KMS-11 (cell line): ENCODE measurements at regions not wholly inside any gene's neighbourhood (a gene's known extent, or its start where the extent isn't known, plus 50 kb on each side); places are given as distances from the start of the nearest gene placed in this dataset.

Experiments
- H2AFZ ChIP-seq: fragments of 200-600 bp; sonication (generic); 2 replicates; pipeline ENCODE4 v1.6.1; 2016; ENCODE audit warnings: antibody characterized with exemption, mixed run types, low read depth
- H3K27ac ChIP-seq: fragments of 200-600 bp; sonication (generic); 2 replicates; pipeline ENCODE4 v1.6.1; 2016; ENCODE audit warnings: mild to moderate bottlenecking, mixed run types
- H3K27me3 ChIP-seq: fragments of 200-600 bp; sonication (generic); 2 replicates; pipeline ENCODE4 v1.6.1; 2017; ENCODE audit warnings: mild to moderate bottlenecking, low read depth, mixed run types, moderate library complexity; ENCODE audit not compliant: insufficient read depth
- H3K36me3 ChIP-seq: fragments of 200-600 bp; sonication (generic); 2 replicates; pipeline ENCODE4 v1.6.1; 2017; ENCODE audit warnings: mild to moderate bottlenecking, mixed run types; ENCODE audit not compliant: insufficient read depth
- H3K4me1 ChIP-seq: fragments of 200-600 bp; sonication (generic); 2 replicates; pipeline ENCODE4 v1.6.1; 2016; ENCODE audit warnings: mild to moderate bottlenecking, low read depth, mixed run types; ENCODE audit not compliant: poor library complexity, severe bottlenecking
- H3K4me2 ChIP-seq: fragments of 200-600 bp; sonication (generic); 2 replicates; pipeline ENCODE4 v1.7.0; 2016; ENCODE audit warnings: mild to moderate bottlenecking, mixed run types
- H3K4me3 ChIP-seq: fragments of 200-600 bp; sonication (generic); IDR thresholded peaks from 2 replicates; pipeline ENCODE4 v1.6.1; 2017; ENCODE audit warnings: low read depth, low read length, mixed read lengths; ENCODE audit not compliant: insufficient read depth
- H3K79me2 ChIP-seq: fragments of 200-600 bp; sonication (generic); 2 replicates; pipeline ENCODE4 v1.6.1; 2016; ENCODE audit warnings: low read depth, mixed run types; ENCODE audit not compliant: insufficient read depth
- H3K9ac ChIP-seq: fragments of 200-600 bp; sonication (generic); 2 replicates; pipeline ENCODE4 v1.6.1; 2016; ENCODE audit warnings: mild to moderate bottlenecking, mixed run types
- H4K20me1 ChIP-seq: fragments of 200-600 bp; sonication (generic); 2 replicates; pipeline ENCODE4 v1.6.1; 2016; ENCODE audit warnings: mild to moderate bottlenecking, mixed run types; ENCODE audit not compliant: insufficient read depth
- TF ChIP-seq, protein P1 (sequence below): fragments of 200-600 bp; sonication (generic); conservative IDR thresholded peaks from 2 replicates; pipeline ENCODE4 v1.6.1; 2017; ENCODE audit warnings: low read depth, mild to moderate bottlenecking, antibody characterized with exemption, low read length, moderate library complexity, mixed read lengths

DNA sequence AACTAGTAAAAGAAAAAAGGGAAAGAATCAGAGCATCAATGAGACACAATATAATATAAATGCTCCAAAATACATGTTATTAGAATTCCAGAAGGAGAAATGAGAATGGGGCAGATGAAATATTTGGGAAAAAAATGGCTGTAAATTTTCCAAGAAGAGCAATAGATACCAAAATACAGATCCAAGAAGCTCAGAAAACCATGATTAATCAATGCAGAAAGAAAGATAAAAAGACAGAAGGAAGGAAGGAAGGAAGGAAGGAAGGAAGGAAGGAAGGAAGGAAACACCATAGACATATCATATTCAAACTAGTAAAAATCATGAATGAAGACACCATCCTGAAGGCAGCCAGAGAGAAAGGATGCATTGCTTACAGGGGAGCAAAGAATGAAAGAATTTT, 920.9 kb downstream of the EFNA5 start:
- no peaks in the 10 kb centered on the region for H3K4me1 ChIP-seq

DNA sequence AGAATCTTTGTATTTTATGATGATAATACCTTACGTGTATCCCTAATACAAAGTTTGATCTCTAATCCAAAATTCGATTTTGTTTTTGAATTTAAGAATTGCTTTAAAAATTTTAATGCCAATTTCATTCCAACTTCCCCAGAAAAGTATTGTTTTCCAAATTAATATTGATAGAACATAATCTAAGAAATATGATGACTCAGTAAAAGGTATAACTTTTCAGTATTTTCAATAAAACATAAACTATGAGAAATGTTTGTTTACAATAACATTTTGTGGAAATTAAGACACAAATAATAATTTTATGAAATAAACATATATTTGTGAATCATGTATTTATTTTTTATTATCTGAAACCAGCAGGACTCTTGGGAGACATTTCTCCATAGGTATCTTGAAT, 931.6 kb downstream of the EFNA5 start:
- no peak overlapping the region for H2AFZ ChIP-seq
- no peaks in the 10 kb centered on the region for H3K36me3 ChIP-seq
- H3K4me3 ChIP-seq = no peak overlapping the region
- no peak overlapping the region for H3K9ac ChIP-seq
- no peaks in the 10 kb centered on the region for H4K20me1 ChIP-seq
- H3K4me1 ChIP-seq = no peaks in the 10 kb centered on the region
- no peak overlapping the region for H3K4me2 ChIP-seq
- no peak overlapping the region for H3K27ac ChIP-seq
- TF ChIP-seq, protein P1, sequence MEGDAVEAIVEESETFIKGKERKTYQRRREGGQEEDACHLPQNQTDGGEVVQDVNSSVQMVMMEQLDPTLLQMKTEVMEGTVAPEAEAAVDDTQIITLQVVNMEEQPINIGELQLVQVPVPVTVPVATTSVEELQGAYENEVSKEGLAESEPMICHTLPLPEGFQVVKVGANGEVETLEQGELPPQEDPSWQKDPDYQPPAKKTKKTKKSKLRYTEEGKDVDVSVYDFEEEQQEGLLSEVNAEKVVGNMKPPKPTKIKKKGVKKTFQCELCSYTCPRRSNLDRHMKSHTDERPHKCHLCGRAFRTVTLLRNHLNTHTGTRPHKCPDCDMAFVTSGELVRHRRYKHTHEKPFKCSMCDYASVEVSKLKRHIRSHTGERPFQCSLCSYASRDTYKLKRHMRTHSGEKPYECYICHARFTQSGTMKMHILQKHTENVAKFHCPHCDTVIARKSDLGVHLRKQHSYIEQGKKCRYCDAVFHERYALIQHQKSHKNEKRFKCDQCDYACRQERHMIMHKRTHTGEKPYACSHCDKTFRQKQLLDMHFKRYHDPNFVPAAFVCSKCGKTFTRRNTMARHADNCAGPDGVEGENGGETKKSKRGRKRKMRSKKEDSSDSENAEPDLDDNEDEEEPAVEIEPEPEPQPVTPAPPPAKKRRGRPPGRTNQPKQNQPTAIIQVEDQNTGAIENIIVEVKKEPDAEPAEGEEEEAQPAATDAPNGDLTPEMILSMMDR = no peak
- no peaks in the 10 kb centered on the region for H3K79me2 ChIP-seq
- no peaks in the 10 kb centered on the region for H3K27me3 ChIP-seq

More for the DNA sequence above, 920.9 kb downstream of the EFNA5 start:
- no peaks in the 10 kb centered on the region for H3K27me3 ChIP-seq
- TF ChIP-seq, protein P1 = no peak
- no peaks in the 10 kb centered on the region for H4K20me1 ChIP-seq
- no peak overlapping the region for H3K27ac ChIP-seq
- no peaks in the 10 kb centered on the region for H3K79me2 ChIP-seq
- no peaks in the 10 kb centered on the region for H3K36me3 ChIP-seq
- H3K4me3 ChIP-seq = no peak overlapping the region
- H2AFZ ChIP-seq = no peak overlapping the region
- no peak overlapping the region for H3K9ac ChIP-seq
- H3K4me2 ChIP-seq = no peak overlapping the region

DNA sequence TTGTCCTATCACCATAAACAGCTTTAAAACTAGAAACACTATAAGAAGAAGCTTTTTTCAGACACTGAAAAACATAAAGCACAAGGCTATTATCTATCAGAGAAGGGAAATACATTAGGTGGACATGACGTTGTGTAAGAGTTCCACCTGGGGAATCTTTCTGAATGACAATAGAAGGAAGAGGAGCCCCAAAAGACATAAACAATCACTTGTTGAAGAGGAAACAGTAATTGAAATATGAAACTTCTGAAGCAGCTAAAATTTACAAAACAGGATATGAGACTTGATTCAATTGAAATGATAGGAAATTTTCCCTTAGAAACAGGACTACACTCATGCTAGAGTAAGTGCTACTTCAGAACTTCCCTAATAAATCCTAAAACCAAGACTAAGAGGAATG, 933.6 kb downstream of the EFNA5 start:
- TF ChIP-seq, protein P1 = no peak
- Histone ChIP-seq H2AFZ (no peak overlapping the region), H3K36me3 (no peaks in the 10 kb centered on the region), H3K4me3 (no peak overlapping the region), H3K27me3 (no peaks in the 10 kb centered on the region), H3K9ac (no peak overlapping the region), H4K20me1 (no peaks in the 10 kb centered on the region), H3K27ac (no peak overlapping the region), H3K4me1 (no peaks in the 10 kb centered on the region), H3K4me2 (no peak overlapping the region), H3K79me2 (no peaks in the 10 kb centered on the region)

DNA sequence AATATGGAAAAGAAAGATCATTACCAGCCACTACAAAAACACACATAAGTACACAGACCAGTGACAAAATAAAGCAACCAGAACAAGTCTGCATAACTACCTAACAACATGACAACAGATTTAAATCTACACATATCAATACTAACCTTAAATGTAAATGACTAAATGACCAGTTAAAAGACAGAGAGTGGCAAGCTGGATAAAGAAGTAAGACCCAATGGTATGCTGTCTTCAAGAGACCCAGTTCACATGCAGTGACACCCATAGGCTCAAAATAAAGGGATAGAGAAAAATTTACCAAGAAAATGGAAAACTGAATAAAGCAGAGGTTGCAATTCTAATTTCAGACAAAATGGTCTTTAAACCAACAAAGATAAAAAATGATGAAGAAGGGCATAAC, 938.1 kb downstream of the EFNA5 start:
- Histone ChIP-seq H3K4me2 (no peak overlapping the region), H3K9ac (no peak overlapping the region), H3K79me2 (no peaks in the 10 kb centered on the region), H2AFZ (no peak overlapping the region), H3K4me1 (no peaks in the 10 kb centered on the region), H3K4me3 (no peak overlapping the region), H4K20me1 (no peaks in the 10 kb centered on the region), H3K36me3 (no peaks in the 10 kb centered on the region), H3K27ac (no peak overlapping the region), H3K27me3 (no peaks in the 10 kb centered on the region)
- TF ChIP-seq, protein P1 = no peak
